Adrenal gland (tissue), 9 donors: ENCODE measurements at regions not wholly inside any gene's neighbourhood (a gene's known extent, or its start where the extent isn't known, plus 50 kb on each side); places are given as distances from the start of the nearest gene placed in this dataset.

Experiments
- DNase-seq, 7 donors: peaks; one replicate each; pipeline ENCODE4 v3.0.0-alpha.2; 2019 to 2020
- H3K27ac ChIP-seq, 5 donors: fragments of 200-600 bp; sonication (generic) in 4 of 5; 1 replicate in 3 of 5; 2 replicates in 2 of 5; pipeline versions ENCODE4 v1.5.1 to v1.8.0; 2016 to 2020; ENCODE audit warnings: mild to moderate bottlenecking in 1 of 5
- H3K27me3 ChIP-seq: fragments of 200-600 bp; 2 replicates; pipeline ENCODE4 v1.8.0; 2021
- H3K36me3 ChIP-seq, 2 donors: fragments of 200-600 bp; replicated peaks in 1 of 2; 1 replicate in 1 of 2; 2 replicates in 1 of 2; pipeline versions ENCODE4 v1.5.1 to v1.8.0; 2018 to 2022
- H3K4me1 ChIP-seq, 2 donors: fragments of 200-600 bp; replicated peaks in 1 of 2; 1 replicate in 1 of 2; 2 replicates in 1 of 2; pipeline versions ENCODE4 v1.5.1 to v1.8.0; 2018 to 2021
- H3K4me3 ChIP-seq, 4 donors: fragments of 200-600 bp; sonication (generic) in 3 of 4; one replicate each; pipeline ENCODE4 v1.5.1; 2016 to 2018
- H3K9me3 ChIP-seq, 3 donors: fragments of 200-600 bp; sonication (generic) in 1 of 3; replicated peaks in 1 of 3; 1 replicate in 2 of 3; 2 replicates in 1 of 3; pipeline versions ENCODE4 v1.5.1 to v1.8.0; 2016 to 2021
- CTCF ChIP-seq, 6 experiments: fragments of 450-650 bp in 4 of 6; fragments of 200-600 bp in 2 of 6; sonication (generic) in 1 of 6; IDR thresholded peaks; 1 replicate in 5 of 6; 2 replicates in 1 of 6; pipeline versions ENCODE4 v1.5.1 to v1.8.0; 2016 to 2021; ENCODE audit warnings: antibody characterized with exemption in 6 of 6, mild to moderate bottlenecking in 2 of 6, moderate library complexity in 1 of 6
- POLR2A ChIP-seq, 2 donors: fragments of 450-650 bp; IDR thresholded peaks; one replicate each; pipeline ENCODE4 v1.6.1; 2017; ENCODE audit warnings: antibody characterized with exemption in 2 of 2, mild to moderate bottlenecking in 2 of 2, moderate library complexity in 1 of 2
- WGBS, 4 donors: extraction: QIAGEN DNeasy Blood & Tissue Kit in 2 of 4; methylation state at CpG; one replicate each; pipeline versions ENCODE4 v1.1.5 to v1.1.7; 2013 to 2017; 5-methylcytosine and 5-hydroxymethylcytosine counted together
- intact Hi-C, 2 donors: fragments of 100-400 bp; cut with DNase I; formaldehyde crosslinking; loops; one replicate each; pipeline versions ENCODE4 v1.14.1 to v1.15.0; 2022 to 2023
- donor health status: healthy with polysubstance abuse.
- donor health status: Bipolar disorder and iron deficiency.
- donor health status: DM: yes; HTN: yes; CAD: no.
- donor health status: DM: no; HTN: no; CAD: no.
- donor health status: DM: no; HTN: no; CAD: no.

- intact Hi-C loops: no loop called here
These were observed 153.9 kb upstream of the THSD7B start for GRCh38 chr2:136611451-136611850.

DNA sequence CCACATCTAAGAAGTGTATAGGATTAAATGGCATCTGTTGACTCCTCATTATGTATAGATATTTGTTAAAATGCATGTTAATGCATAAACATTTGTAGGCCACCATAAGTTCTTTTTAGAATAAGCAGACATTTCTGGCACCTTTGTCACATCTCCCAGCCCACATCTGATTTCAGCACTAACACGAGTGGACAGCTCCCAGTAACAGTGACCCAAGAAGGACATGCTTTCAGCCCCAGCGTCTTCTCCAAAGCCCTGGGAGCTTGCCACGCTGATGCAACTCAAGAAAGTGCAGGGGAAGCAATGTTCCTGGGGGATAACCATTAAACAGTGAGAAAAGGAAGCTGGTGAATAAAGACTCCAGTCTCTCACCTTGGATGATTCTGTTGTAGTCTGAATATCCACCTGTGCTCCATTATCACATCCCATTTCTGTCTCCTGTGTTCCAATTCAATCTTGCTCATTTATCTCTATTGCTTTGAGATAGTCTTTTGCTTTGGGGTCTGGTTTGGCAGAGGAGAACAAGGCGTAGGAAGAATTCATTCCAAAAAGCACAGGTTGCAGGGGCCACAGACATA lies 182.6 kb upstream of the THSD7B start:
- Histone ChIP-seq H3K4me1 (no peaks in the 10 kb centered on the region), H3K27ac (no peak overlapping the region), H3K4me3 (no peak overlapping the region), H3K36me3 (no peaks in the 10 kb centered on the region), H3K27me3 (no peaks in the 10 kb centered on the region), H3K9me3 (no peaks in the 10 kb centered on the region)
- WGBS, 4 donors: 7 to 13% (median 11%) methylated on average over 4 of the region's 4 CpGs
- DNase-seq: peak in 6 of 7 donors; percentile 13 to 30 (median 19)
- TF ChIP-seq POLR2A (IDR thresholded peaks at IDR 0.05): no peak
- intact Hi-C loops: no loop called here

More at GRCh38 chr2:136611451-136611850, 153.9 kb upstream of the THSD7B start:
- Histone ChIP-seq H3K36me3 (no peaks in the 10 kb centered on the region), H3K9me3 (no peaks in the 10 kb centered on the region), H3K4me3 (no peak overlapping the region), H3K27ac (no peak overlapping the region), H3K27me3 (no peaks in the 10 kb centered on the region), H3K4me1 (no peaks in the 10 kb centered on the region)
- no peak for TF ChIP-seq CTCF (IDR thresholded peaks at IDR 0.05)
- TF ChIP-seq POLR2A (IDR thresholded peaks at IDR 0.05): no peak
- no peak for DNase-seq
- 60 to 76% (median 66%) methylated on average over 1 of the region's 1 CpG for WGBS, 4 donors

DNA sequence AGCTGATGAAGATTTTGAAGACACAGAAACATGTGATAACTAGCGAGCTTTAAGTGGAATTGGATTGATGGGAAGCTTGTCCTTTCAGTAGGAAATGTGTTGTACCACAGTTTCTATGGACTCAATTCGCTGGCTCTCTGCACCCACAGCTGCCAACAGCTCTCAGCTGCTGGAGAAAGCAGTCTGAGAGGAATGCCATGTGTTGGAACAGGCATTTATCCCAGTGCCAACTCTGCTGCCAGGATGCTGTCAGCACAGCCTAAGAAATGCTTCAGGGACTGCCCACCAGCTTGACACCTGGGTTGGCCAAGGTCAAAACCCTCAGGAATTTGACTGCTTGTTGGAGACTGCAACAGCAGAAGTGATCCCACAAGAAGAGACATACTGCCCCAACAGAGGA lies 193.0 kb upstream of the THSD7B start:
- no peak for TF ChIP-seq CTCF (IDR thresholded peaks at IDR 0.05)
- no peak for TF ChIP-seq POLR2A (IDR thresholded peaks at IDR 0.05)
- intact Hi-C loops: no loop called here
- no peaks in the 10 kb centered on the region for H3K9me3 ChIP-seq
- H3K36me3 ChIP-seq: no peaks in the 10 kb centered on the region
- no peak overlapping the region for H3K4me3 ChIP-seq
- no peaks in the 10 kb centered on the region for H3K27me3 ChIP-seq
- no peak overlapping the region for H3K27ac ChIP-seq
- H3K4me1 ChIP-seq: no peaks in the 10 kb centered on the region
- DNase-seq: no peak
- 50 to 83% (median 74%) methylated on average over 2 of the region's 2 CpGs for WGBS, 4 donors

- Histone ChIP-seq H3K36me3 (no peaks in the 10 kb centered on the region), H3K27me3 (peaks cover 7% of the 10 kb centered on the region), H3K27ac (no peak overlapping the region), H3K4me1 (no peaks in the 10 kb centered on the region), H3K9me3 (no peaks in the 10 kb centered on the region), H3K4me3 (no peak overlapping the region)
- TF ChIP-seq POLR2A (IDR thresholded peaks at IDR 0.05): no peak
- TF ChIP-seq CTCF (IDR thresholded peaks at IDR 0.05): no peak
- intact Hi-C loops: no loop called here
- 61 to 79% (median 71%) methylated on average over 1 of the region's 1 CpG for WGBS, 4 donors
- DNase-seq: no peak
These were observed 208.1 kb upstream of the THSD7B start for GRCh38 chr2:136557203-136557602.

DNA sequence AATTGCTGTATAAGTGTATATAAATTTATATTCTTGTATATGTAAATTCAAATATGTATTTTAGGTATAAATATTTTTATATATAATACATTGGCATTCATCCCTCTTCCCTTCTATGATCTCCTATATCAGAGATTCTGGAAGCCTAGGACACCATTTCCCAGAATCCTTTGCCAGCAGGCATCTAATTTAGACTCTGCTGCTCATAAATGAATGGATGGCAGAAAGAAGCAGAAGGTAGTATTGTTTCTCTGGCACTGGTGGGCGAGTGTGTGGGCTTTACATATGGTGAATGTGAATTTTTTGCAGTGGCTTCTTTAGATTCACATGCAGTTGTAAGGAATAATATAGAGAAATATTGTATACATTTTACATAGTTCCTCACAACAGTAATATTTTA lies 215.2 kb upstream of the THSD7B start:
- Histone ChIP-seq H3K4me3 (no peak overlapping the region), H3K4me1 (no peaks in the 10 kb centered on the region), H3K27me3 (no peaks in the 10 kb centered on the region), H3K36me3 (no peaks in the 10 kb centered on the region), H3K27ac (no peak overlapping the region), H3K9me3 (no peaks in the 10 kb centered on the region)
- TF ChIP-seq CTCF (IDR thresholded peaks at IDR 0.05): no peak
- TF ChIP-seq POLR2A (IDR thresholded peaks at IDR 0.05): no peak
- intact Hi-C loops: no loop called here
- 30 to 41% (median 36%) methylated on average over 1 of the region's 1 CpG for WGBS, 4 donors
- no peak for DNase-seq
